Neural cell (in vitro differentiated cells): ENCODE measurements at regions not wholly inside any gene's neighbourhood (a gene's known extent, or its start where the extent isn't known, plus 50 kb on each side); places are given as distances from the start of the nearest gene placed in this dataset.

ENCODE experiments used
- CTCF ChIP-seq: fragments of 450-650 bp; IDR thresholded peaks from 2 replicates; pipeline ENCODE4 v1.5.1; 2014; ENCODE audit warnings: antibody characterized with exemption, mild to moderate bottlenecking, moderate library complexity; ENCODE audit not compliant: poor library complexity, severe bottlenecking
- EP300 ChIP-seq: fragments of 450-650 bp; conservative IDR thresholded peaks from 2 replicates; pipeline ENCODE4 v1.6.1; 2014; ENCODE audit warnings: antibody characterized with exemption, mild to moderate bottlenecking, moderate library complexity; ENCODE audit not compliant: poor library complexity, severe bottlenecking
- EZH2 ChIP-seq: fragments of 200-600, 300-800 bp; shearing (Covaris generic), sonication (generic); IDR thresholded peaks from 2 replicates; pipeline ENCODE4 v1.6.1; 2014; ENCODE audit warnings: antibody characterized with exemption, low read length, borderline replicate concordance, mild to moderate bottlenecking; ENCODE audit not compliant: insufficient read depth, poor library complexity, severe bottlenecking
- POLR2AphosphoS5 ChIP-seq: IDR thresholded peaks from 2 replicates; pipeline ENCODE4 v1.6.1; 2012
- RAD21 ChIP-seq: fragments of 450-650 bp; conservative IDR thresholded peaks from 2 replicates; pipeline ENCODE4 v1.6.1; 2014; ENCODE audit warnings: antibody characterized with exemption, mild to moderate bottlenecking, moderate library complexity
- REST ChIP-seq: IDR thresholded peaks from 2 replicates; pipeline ENCODE4 v1.6.1; 2012; ENCODE audit warnings: borderline replicate concordance
- SMC3 ChIP-seq: fragments of 450-650 bp; conservative IDR thresholded peaks from 2 replicates; pipeline ENCODE4 v1.6.1; 2014; ENCODE audit warnings: antibody characterized with exemption, mild to moderate bottlenecking, moderate library complexity; ENCODE audit not compliant: poor library complexity
- TAF1 ChIP-seq: IDR thresholded peaks from 2 replicates; pipeline ENCODE4 v1.6.1; 2012; ENCODE audit warnings: low read depth

GRCh38 chr6:8242885-8243284 is 140.5 kb upstream of the EEF1E1 start:
- no peak for TF ChIP-seq EZH2
- TF ChIP-seq CTCF: no peak
- TF ChIP-seq EP300: no peak
- no peak for TF ChIP-seq POLR2AphosphoS5
- no peak for TF ChIP-seq SMC3
- TF ChIP-seq TAF1: no peak
- TF ChIP-seq REST: no peak
- TF ChIP-seq RAD21: no peak
